HG03354 (cell line): ENCODE measurements at regions not wholly inside any gene's neighbourhood (a gene's known extent, or its start where the extent isn't known, plus 50 kb on each side); places are given as distances from the start of the nearest gene placed in this dataset.

ENCODE experiments used
- ATAC-seq: cut with Tn5 transposase; IDR thresholded peaks from one replicate; pipeline ENCODE4 v1.9.1; 2021; ENCODE audit warnings: mild to moderate bottlenecking; ENCODE audit not compliant: unreplicated experiment, poor library complexity, severe bottlenecking

- no peak for ATAC-seq
Measured at GRCh38 chr1:38228718-38229117, 182.1 kb upstream of the POU3F1 start.

- no peak for ATAC-seq
Measured at GRCh38 chr1:38225745-38226144, 179.2 kb upstream of the POU3F1 start.

- no peak for ATAC-seq
Measured at GRCh38 chr1:38223391-38223790, 176.8 kb upstream of the POU3F1 start.

- no peak for ATAC-seq
Measured at GRCh38 chr1:38222891-38223290, 176.3 kb upstream of the POU3F1 start.

- ATAC-seq = no peak
Measured at GRCh38 chr1:38221006-38221649, 174.5 kb upstream of the POU3F1 start.

- ATAC-seq = no peak
Measured at GRCh38 chr1:38217316-38217715, 170.7 kb upstream of the POU3F1 start.

- no peak for ATAC-seq
Measured at GRCh38 chr1:38213646-38214434, 167.2 kb upstream of the POU3F1 start.

- ATAC-seq = no peak
Measured at GRCh38 chr1:38210895-38211177, 164.2 kb upstream of the POU3F1 start.

GRCh38 chr1:38210021-38210894, 163.7 kb upstream of the POU3F1 start:
- no peak for ATAC-seq

- ATAC-seq = no peak
Measured at GRCh38 chr1:38208716-38209632, 162.4 kb upstream of the POU3F1 start.

- ATAC-seq = no peak
Measured at GRCh38 chr1:38207906-38208305, 161.3 kb upstream of the POU3F1 start.

- ATAC-seq = no peak
Measured at GRCh38 chr1:38207275-38207674, 160.7 kb upstream of the POU3F1 start.

GRCh38 chr1:38204698-38205097, 158.1 kb upstream of the POU3F1 start:
- ATAC-seq = no peak

GRCh38 chr1:38203441-38203840, 156.8 kb upstream of the POU3F1 start:
- ATAC-seq = no peak

GRCh38 chr1:38201431-38201830, 154.8 kb upstream of the POU3F1 start:
- no peak for ATAC-seq

GRCh38 chr1:38198621-38199020, 152.0 kb upstream of the POU3F1 start:
- no peak for ATAC-seq

- ATAC-seq = no peak
Measured at GRCh38 chr1:38198099-38198498, 151.5 kb upstream of the POU3F1 start.

GRCh38 chr1:38197312-38198061, 150.9 kb upstream of the POU3F1 start:
- ATAC-seq = no peak

GRCh38 chr1:38194472-38194871, 147.9 kb upstream of the POU3F1 start:
- ATAC-seq = no peak
